ENCODE measurements at regions not wholly inside any gene's neighbourhood (a gene's known extent, or its start where the extent isn't known, plus 50 kb on each side); places are given as distances from the start of the nearest gene placed in this dataset.
"Not testable (repeated sequence)": the region's sequence is repeated elsewhere in the genome, so short reads cannot be mapped to it uniquely, and the experiment has no call there.

DNA sequence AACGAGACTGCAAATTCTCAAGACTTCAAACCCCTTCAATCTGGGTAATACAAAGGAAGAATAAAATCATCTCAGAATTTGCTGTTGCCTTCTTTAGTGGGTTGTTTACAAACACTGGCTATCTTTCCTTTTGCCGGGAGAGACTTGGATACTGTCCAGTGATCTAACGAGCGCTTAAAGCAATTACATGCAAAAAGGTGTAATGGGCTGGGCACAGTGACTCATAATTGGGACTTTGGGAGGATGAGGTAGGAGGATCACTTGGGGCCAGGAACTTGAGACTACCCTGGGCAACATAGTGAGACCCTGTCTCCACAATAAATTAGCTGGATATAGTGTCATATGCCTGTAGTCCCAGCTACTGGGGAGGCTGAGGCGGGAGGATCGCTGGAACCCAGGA, 52.2 kb upstream of the DEFB108B start:
- H3K36me3 ChIP-seq (ENCODE audit: control insufficient read depth, insufficient read depth, low read length); H3K4me1 ChIP-seq (ENCODE audit: control insufficient read depth, insufficient read depth, low read length); H3K27me3 ChIP-seq (ENCODE audit: control insufficient read depth, insufficient read depth, low read length); H3K4me3 ChIP-seq (ENCODE audit: low read depth, low read length); H3K9me3 ChIP-seq (ENCODE audit: control insufficient read depth, insufficient read depth, low read length); H3K9ac ChIP-seq (ENCODE audit: low read depth, low read length): not testable (repeated sequence)

- H3K36me3 ChIP-seq (ENCODE audit: control insufficient read depth, insufficient read depth, low read length); H3K9ac ChIP-seq (ENCODE audit: low read depth, low read length); H3K4me1 ChIP-seq (ENCODE audit: control insufficient read depth, insufficient read depth, low read length); H3K4me3 ChIP-seq (ENCODE audit: low read depth, low read length); H3K9me3 ChIP-seq (ENCODE audit: control insufficient read depth, insufficient read depth, low read length); H3K27me3 ChIP-seq (ENCODE audit: control insufficient read depth, insufficient read depth, low read length): not testable (repeated sequence)
Observed at GRCh38 chr11:71781491-71781890, 51.5 kb upstream of the DEFB108B start.

- not testable (repeated sequence) for H3K4me3 ChIP-seq (ENCODE audit: low read depth, low read length); H3K27me3 ChIP-seq (ENCODE audit: control insufficient read depth, insufficient read depth, low read length); H3K9me3 ChIP-seq (ENCODE audit: control insufficient read depth, insufficient read depth, low read length); H3K9ac ChIP-seq (ENCODE audit: low read depth, low read length); H3K36me3 ChIP-seq (ENCODE audit: control insufficient read depth, insufficient read depth, low read length); H3K4me1 ChIP-seq (ENCODE audit: control insufficient read depth, insufficient read depth, low read length)
Observed at GRCh38 chr11:71782229-71782861, 50.7 kb upstream of the DEFB108B start.

- not testable (repeated sequence) for H3K36me3 ChIP-seq (ENCODE audit: control insufficient read depth, insufficient read depth, low read length); H3K27me3 ChIP-seq (ENCODE audit: control insufficient read depth, insufficient read depth, low read length); H3K9me3 ChIP-seq (ENCODE audit: control insufficient read depth, insufficient read depth, low read length); H3K4me1 ChIP-seq (ENCODE audit: control insufficient read depth, insufficient read depth, low read length); H3K9ac ChIP-seq (ENCODE audit: low read depth, low read length); H3K4me3 ChIP-seq (ENCODE audit: low read depth, low read length)
Observed at GRCh38 chr11:71783191-71783590, 49.8 kb upstream of the DEFB108B start.
